CD4-positive, alpha-beta T cell treated with Interferon alpha-2 for 1 hour (primary cell): ENCODE measurements at regions not wholly inside any gene's neighbourhood (a gene's known extent, or its start where the extent isn't known, plus 50 kb on each side); places are given as distances from the start of the nearest gene placed in this dataset.
"Not testable (repeated sequence)": the region's sequence is repeated elsewhere in the genome, so short reads cannot be mapped to it uniquely, and the experiment has no call there.

Experiments used
- DNase-seq, 2 donors: peaks; one replicate each; pipeline ENCODE4 v3.0.0-alpha.2; 2020 to 2022

- DNase-seq: no peak
Measured at GRCh38 chr12:86724716-86725115, 468.5 kb upstream of the MGAT4C start.

- no peak for DNase-seq
Measured at GRCh38 chr12:86723326-86723725, 467.1 kb upstream of the MGAT4C start.

GRCh38 chr12:86721713-86722397 lies 465.7 kb upstream of the MGAT4C start:
- no peak for DNase-seq

GRCh38 chr12:86719381-86719780 lies 463.2 kb upstream of the MGAT4C start:
- DNase-seq: no peak

- DNase-seq: no peak
Measured at GRCh38 chr12:86713121-86713520, 456.9 kb upstream of the MGAT4C start.

- DNase-seq: no peak
Measured at GRCh38 chr12:86712425-86712843, 456.2 kb upstream of the MGAT4C start.

GRCh38 chr12:86711731-86712130 lies 455.5 kb upstream of the MGAT4C start:
- DNase-seq: no peak

- no peak for DNase-seq
Measured at GRCh38 chr12:86710109-86710508, 453.9 kb upstream of the MGAT4C start.

- not testable (repeated sequence) for DNase-seq
Measured at GRCh38 chr12:86709017-86709416, 452.8 kb upstream of the MGAT4C start.

GRCh38 chr12:86698641-86698980 lies 442.4 kb upstream of the MGAT4C start:
- no peak for DNase-seq

- no peak for DNase-seq
Measured at GRCh38 chr12:86697916-86698640, 441.9 kb upstream of the MGAT4C start.

GRCh38 chr12:86683568-86684304 lies 427.5 kb upstream of the MGAT4C start:
- no peak for DNase-seq

- DNase-seq: no peak
Measured at GRCh38 chr12:86681060-86681459, 424.9 kb upstream of the MGAT4C start.

GRCh38 chr12:86675197-86675596 lies 419.0 kb upstream of the MGAT4C start:
- no peak for DNase-seq

- no peak for DNase-seq
Measured at GRCh38 chr12:86670986-86671385, 414.8 kb upstream of the MGAT4C start.

GRCh38 chr12:86669010-86669409 lies 412.8 kb upstream of the MGAT4C start:
- no peak for DNase-seq

GRCh38 chr12:86666316-86666715 lies 410.1 kb upstream of the MGAT4C start:
- no peak for DNase-seq

GRCh38 chr12:86663716-86664115 lies 407.5 kb upstream of the MGAT4C start:
- no peak for DNase-seq

GRCh38 chr12:86663173-86663572 lies 407.0 kb upstream of the MGAT4C start:
- no peak for DNase-seq

- no peak for DNase-seq
Measured at GRCh38 chr12:86662464-86662863, 406.3 kb upstream of the MGAT4C start.

- DNase-seq: no peak
Measured at GRCh38 chr12:86660488-86661147, 404.4 kb upstream of the MGAT4C start.

- DNase-seq: no peak
Measured at GRCh38 chr12:86659985-86660384, 403.8 kb upstream of the MGAT4C start.

GRCh38 chr12:86658303-86658702 lies 402.1 kb upstream of the MGAT4C start:
- DNase-seq: no peak
